HUES48 (cell line): ENCODE measurements at regions not wholly inside any gene's neighbourhood (a gene's known extent, or its start where the extent isn't known, plus 50 kb on each side); places are given as distances from the start of the nearest gene placed in this dataset.

Source experiments
- H3K27ac ChIP-seq: one replicate; pipeline ENCODE4 v1.7.0; 2013; ENCODE audit warnings: low read depth, low read length, inconsistent platforms
- H3K27me3 ChIP-seq: 2 replicates; pipeline ENCODE4 v1.6.1; 2013; ENCODE audit warnings: mild to moderate bottlenecking, low read length; ENCODE audit not compliant: control insufficient read depth, insufficient read depth
- H3K36me3 ChIP-seq: 2 replicates; pipeline ENCODE4 v1.6.1; 2013; ENCODE audit warnings: low read length; ENCODE audit not compliant: control insufficient read depth, insufficient read depth
- H3K4me1 ChIP-seq: 2 replicates; pipeline ENCODE4 v1.6.1; 2013; ENCODE audit warnings: mild to moderate bottlenecking, low read length; ENCODE audit not compliant: control insufficient read depth, insufficient read depth
- H3K4me3 ChIP-seq: 2 replicates; pipeline ENCODE4 v1.5.1; 2013; ENCODE audit warnings: mild to moderate bottlenecking, low read depth, low read length
- H3K9ac ChIP-seq: 2 replicates; pipeline ENCODE4 v1.6.1; 2013; ENCODE audit warnings: mild to moderate bottlenecking, low read depth, low read length, moderate library complexity
- H3K9me3 ChIP-seq: 2 replicates; pipeline ENCODE4 v1.6.1; 2013; ENCODE audit warnings: low read length; ENCODE audit not compliant: control insufficient read depth, insufficient read depth

- no peak overlapping the region for H3K4me3 ChIP-seq
- H3K4me1 ChIP-seq = no peaks in the 10 kb centered on the region
- no peaks in the 10 kb centered on the region for H3K36me3 ChIP-seq
- no peak overlapping the region for H3K27ac ChIP-seq
- no peaks in the 10 kb centered on the region for H3K27me3 ChIP-seq
- H3K9me3 ChIP-seq = peaks cover 6% of the 10 kb centered on the region; the same call in 1 of the 2 replicates
- H3K9ac ChIP-seq = no peak overlapping the region
Measured at GRCh38 chr13:111954661-111955411, 112.1 kb upstream of the SOX1 start.

GRCh38 chr13:111955412-111956065 is 111.4 kb upstream of the SOX1 start:
- Histone ChIP-seq H3K4me1 (no peaks in the 10 kb centered on the region), H3K36me3 (no peaks in the 10 kb centered on the region), H3K27ac (no peak overlapping the region), H3K9ac (no peak overlapping the region), H3K9me3 (peaks cover 5% of the 10 kb centered on the region; the same call in 1 of the 2 replicates), H3K4me3 (no peak overlapping the region), H3K27me3 (no peaks in the 10 kb centered on the region)

DNA sequence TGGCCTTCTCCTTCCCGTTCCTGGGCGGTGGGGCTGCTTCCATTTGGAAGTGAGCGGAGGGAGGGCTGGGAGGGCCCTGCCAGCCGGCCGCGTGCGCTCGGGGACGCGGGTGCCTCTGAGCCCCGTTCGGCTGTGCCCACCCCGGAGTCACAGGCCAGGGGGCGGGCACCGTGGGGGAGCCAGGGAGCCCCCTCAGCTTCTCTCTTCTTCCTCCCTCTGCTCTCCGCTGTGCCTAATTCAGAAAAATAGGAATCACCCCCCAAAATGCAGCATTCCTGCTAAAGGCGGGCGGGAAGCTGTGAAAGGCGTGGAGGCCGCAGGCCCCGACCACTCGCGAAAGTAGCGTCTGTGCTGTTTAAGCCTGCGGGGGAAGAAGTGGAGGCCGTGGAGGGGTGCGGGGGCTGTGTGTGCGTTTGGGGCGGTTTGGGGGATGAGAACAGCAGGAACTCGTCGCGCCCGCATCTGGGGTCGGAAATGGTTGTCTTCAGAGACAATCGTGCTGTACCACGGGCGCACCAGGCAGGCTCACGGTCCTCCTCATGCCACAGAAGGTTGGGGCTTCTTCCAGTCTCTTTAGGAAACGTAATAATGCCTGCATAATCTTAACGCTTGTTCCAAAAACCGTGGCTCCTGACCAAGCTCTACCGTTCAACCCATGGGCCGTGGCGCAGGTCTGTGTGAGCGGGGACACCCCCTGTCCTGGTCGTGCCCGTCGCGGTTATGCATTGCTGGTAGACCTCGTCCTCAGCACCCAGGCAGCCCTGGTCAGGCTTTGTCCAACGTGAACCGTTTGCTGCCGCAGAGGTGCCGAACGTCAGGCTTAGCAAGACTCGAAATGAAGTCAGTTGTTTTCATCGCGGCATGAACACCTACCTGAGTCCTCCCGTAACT is 110.4 kb upstream of the SOX1 start:
- Histone ChIP-seq H3K27ac (no peak overlapping the region), H3K4me1 (no peaks in the 10 kb centered on the region), H3K27me3 (no peaks in the 10 kb centered on the region), H3K4me3 (no peak overlapping the region), H3K9me3 (no peaks in the 10 kb centered on the region), H3K36me3 (no peaks in the 10 kb centered on the region), H3K9ac (no peak overlapping the region)

- H3K27ac ChIP-seq = no peak overlapping the region
- H3K27me3 ChIP-seq = no peaks in the 10 kb centered on the region
- no peak overlapping the region for H3K9ac ChIP-seq
- H3K4me3 ChIP-seq = no peak overlapping the region
- no peaks in the 10 kb centered on the region for H3K9me3 ChIP-seq
- no peaks in the 10 kb centered on the region for H3K4me1 ChIP-seq
- no peaks in the 10 kb centered on the region for H3K36me3 ChIP-seq
Measured at GRCh38 chr13:111957913-111958450, 109.0 kb upstream of the SOX1 start.

- Histone ChIP-seq H3K9ac (no peak overlapping the region), H3K27ac (no peak overlapping the region), H3K4me3 (no peak overlapping the region), H3K4me1 (no peaks in the 10 kb centered on the region), H3K27me3 (no peaks in the 10 kb centered on the region), H3K9me3 (no peaks in the 10 kb centered on the region), H3K36me3 (no peaks in the 10 kb centered on the region)
Measured at GRCh38 chr13:111958612-111959395, 108.1 kb upstream of the SOX1 start.

- Histone ChIP-seq H3K4me3 (no peak overlapping the region), H3K4me1 (no peaks in the 10 kb centered on the region), H3K36me3 (no peaks in the 10 kb centered on the region), H3K9ac (no peak overlapping the region), H3K27ac (no peak overlapping the region), H3K9me3 (no peaks in the 10 kb centered on the region), H3K27me3 (no peaks in the 10 kb centered on the region)
Measured at GRCh38 chr13:111960152-111960772, 106.7 kb upstream of the SOX1 start.

GRCh38 chr13:111961236-111961635 is 105.7 kb upstream of the SOX1 start:
- Histone ChIP-seq H3K27me3 (no peaks in the 10 kb centered on the region), H3K9me3 (no peaks in the 10 kb centered on the region), H3K9ac (no peak overlapping the region), H3K27ac (no peak overlapping the region), H3K4me1 (no peaks in the 10 kb centered on the region), H3K4me3 (no peak overlapping the region), H3K36me3 (no peaks in the 10 kb centered on the region)

DNA sequence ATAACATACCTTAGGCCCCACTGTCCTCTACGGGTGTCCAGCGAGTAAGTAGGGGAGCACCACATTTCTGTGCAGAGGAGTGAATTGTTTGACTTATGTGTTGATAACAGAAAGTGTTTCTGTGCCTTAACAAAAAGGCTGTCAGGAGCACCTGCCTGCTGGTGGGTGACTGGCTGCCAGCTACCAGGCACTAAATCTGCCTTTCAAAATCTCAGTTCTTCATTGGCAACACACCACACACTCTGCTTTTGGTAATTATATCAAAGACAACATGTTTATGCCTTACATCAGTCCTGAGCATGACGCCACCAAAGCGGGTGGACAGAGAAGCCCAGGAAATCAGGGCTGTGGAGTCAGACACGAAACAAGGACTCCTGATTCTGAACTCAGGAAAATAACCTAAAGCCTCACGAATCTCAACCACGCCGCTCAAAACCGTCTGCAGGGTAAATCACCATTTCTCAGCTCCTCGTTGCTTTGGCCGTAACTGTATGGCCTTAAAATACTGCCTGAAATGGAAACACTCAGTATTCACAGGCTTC is 105.2 kb upstream of the SOX1 start:
- Histone ChIP-seq H3K27ac (no peak overlapping the region), H3K4me3 (no peak overlapping the region), H3K27me3 (no peaks in the 10 kb centered on the region), H3K36me3 (no peaks in the 10 kb centered on the region), H3K9ac (no peak overlapping the region), H3K9me3 (no peaks in the 10 kb centered on the region), H3K4me1 (no peaks in the 10 kb centered on the region)

DNA sequence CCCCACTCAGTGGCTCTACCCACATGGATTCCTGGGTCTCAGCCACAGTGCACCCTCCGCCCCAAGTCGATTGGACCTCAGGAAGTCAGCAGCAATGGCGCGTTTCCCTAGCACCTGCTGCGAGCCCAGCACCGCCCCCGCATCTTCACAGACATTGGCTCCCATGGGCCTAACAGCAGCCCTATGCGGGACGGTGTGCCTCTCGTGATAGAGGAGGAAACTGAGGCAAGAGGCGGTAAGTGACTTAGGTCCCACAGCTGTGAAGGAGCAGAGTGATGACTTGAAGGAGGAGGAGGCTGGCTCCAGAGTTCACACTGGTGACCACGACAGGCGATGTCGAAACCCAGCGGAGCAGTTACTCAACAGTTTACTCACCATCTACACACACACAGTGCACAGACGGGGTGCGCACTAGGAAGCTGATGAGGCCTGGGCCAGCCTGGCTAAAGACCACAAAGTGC is 104.5 kb upstream of the SOX1 start:
- Histone ChIP-seq H3K4me1 (no peaks in the 10 kb centered on the region), H3K9ac (no peak overlapping the region), H3K27me3 (no peaks in the 10 kb centered on the region), H3K36me3 (no peaks in the 10 kb centered on the region), H3K9me3 (no peaks in the 10 kb centered on the region), H3K4me3 (no peak overlapping the region), H3K27ac (no peak overlapping the region)

- no peak overlapping the region for H3K9ac ChIP-seq
- H3K4me1 ChIP-seq = no peaks in the 10 kb centered on the region
- H3K36me3 ChIP-seq = no peaks in the 10 kb centered on the region
- no peak overlapping the region for H3K27ac ChIP-seq
- H3K4me3 ChIP-seq = no peak overlapping the region
- no peaks in the 10 kb centered on the region for H3K9me3 ChIP-seq
- H3K27me3 ChIP-seq = no peaks in the 10 kb centered on the region
Measured at GRCh38 chr13:111963031-111963430, 103.9 kb upstream of the SOX1 start.
